ENCODE measurements at regions not wholly inside any gene's neighbourhood (a gene's known extent, or its start where the extent isn't known, plus 50 kb on each side); places are given as distances from the start of the nearest gene placed in this dataset.
"Not testable (repeated sequence)": the region's sequence is repeated elsewhere in the genome, so short reads cannot be mapped to it uniquely, and the experiment has no call there.

DNA sequence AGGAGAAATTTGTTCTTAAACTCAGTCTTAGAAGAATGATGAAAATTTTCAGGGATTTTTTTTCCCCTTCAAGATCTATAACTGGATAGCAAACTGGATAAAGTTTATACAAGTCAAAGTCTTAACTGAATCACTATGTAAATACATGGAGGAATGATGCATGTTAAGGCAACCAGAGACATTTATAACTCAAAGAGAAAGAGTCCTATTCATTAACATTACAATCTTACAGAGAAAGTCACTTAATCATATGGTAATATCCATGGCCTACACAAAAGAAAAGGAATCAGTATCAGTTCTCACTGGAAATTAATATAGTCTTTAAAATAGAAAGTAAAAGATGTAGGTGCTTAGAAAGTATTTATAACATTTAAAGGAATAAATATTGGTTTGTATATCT, 869.1 kb downstream of the TBL1XR1 start:
- CTCF ChIA-PET: no interaction called here
- Histone ChIP-seq H3K4me3 (no peak overlapping the region), H3K27me3 (ENCODE audit: insufficient read depth, low read depth) (no peaks in the 10 kb centered on the region), H2AFZ (no peak overlapping the region), H3K4me1 (replicated peaks; ENCODE audit: insufficient read depth) (no peaks in the 10 kb centered on the region), H3K9me3 (ENCODE audit: insufficient read depth, low read depth) (no peaks in the 10 kb centered on the region), H4K20me1 (ENCODE audit: insufficient read depth) (no peaks in the 10 kb centered on the region), H3K79me2 (ENCODE audit: low read depth) (no peaks in the 10 kb centered on the region), H3F3A (ENCODE audit: insufficient read depth, low read depth) (no peaks in the 10 kb centered on the region), H3K4me2 (no peak overlapping the region), H3K36me3 (ENCODE audit: low read depth) (no peaks in the 10 kb centered on the region), H3K27ac (no peak overlapping the region), H3K9me2 (ENCODE audit: insufficient read depth) (0 out of 2 replicates have a peak, but pooled peaks cover 4% of the 10 kb centered on the region)
- intact Hi-C loops (cut with micrococcal nuclease; ENCODE audit: unreplicated experiment): no loop called here
- TF ChIP-seq, protein P1, sequence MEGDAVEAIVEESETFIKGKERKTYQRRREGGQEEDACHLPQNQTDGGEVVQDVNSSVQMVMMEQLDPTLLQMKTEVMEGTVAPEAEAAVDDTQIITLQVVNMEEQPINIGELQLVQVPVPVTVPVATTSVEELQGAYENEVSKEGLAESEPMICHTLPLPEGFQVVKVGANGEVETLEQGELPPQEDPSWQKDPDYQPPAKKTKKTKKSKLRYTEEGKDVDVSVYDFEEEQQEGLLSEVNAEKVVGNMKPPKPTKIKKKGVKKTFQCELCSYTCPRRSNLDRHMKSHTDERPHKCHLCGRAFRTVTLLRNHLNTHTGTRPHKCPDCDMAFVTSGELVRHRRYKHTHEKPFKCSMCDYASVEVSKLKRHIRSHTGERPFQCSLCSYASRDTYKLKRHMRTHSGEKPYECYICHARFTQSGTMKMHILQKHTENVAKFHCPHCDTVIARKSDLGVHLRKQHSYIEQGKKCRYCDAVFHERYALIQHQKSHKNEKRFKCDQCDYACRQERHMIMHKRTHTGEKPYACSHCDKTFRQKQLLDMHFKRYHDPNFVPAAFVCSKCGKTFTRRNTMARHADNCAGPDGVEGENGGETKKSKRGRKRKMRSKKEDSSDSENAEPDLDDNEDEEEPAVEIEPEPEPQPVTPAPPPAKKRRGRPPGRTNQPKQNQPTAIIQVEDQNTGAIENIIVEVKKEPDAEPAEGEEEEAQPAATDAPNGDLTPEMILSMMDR (conservative IDR thresholded peaks at IDR 0.05): no peak
- no peak for TF ChIP-seq EZH2 (IDR thresholded peaks at IDR 0.05; ENCODE audit: low read depth)
- DNase-seq: no peak
- POLR2A ChIA-PET (ENCODE audit: unreplicated experiment): no interaction called here
- no TSS peak for BruUV-seq (replicated peaks)

DNA sequence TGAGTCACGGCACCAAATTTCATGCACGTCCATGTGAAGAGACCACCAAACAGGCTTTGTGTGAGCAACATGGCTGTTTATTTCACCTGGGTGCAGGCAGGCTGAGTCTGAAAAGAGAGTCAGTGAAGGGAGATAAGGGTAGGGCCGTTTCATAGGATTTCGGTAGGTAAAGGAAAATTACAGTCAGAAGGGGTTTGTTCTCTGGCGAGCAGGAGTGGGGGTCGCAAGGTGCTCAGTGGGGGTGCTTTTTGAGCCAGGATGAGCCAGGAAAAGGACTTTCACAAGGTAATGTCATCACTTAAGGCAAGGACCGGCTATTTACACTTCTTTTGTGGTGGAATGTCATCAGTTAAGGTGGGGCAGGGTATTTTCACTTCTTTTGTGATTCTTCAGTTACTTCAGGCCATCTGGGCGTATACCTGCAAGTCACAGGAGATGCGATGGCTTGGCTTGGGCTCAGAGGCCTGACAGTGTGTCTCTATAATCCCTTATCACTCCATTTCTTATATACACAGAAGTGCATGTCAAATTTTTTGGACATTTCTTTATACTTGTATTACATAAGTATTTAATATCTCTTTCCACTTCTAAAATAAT, 870.3 kb downstream of the TBL1XR1 start:
- H4K20me1 ChIP-seq (ENCODE audit: insufficient read depth); BruUV-seq (replicated peaks); H3K4me2 ChIP-seq; DNase-seq; H3K4me1 ChIP-seq (replicated peaks; ENCODE audit: insufficient read depth); H3K79me2 ChIP-seq (ENCODE audit: low read depth); H3K27me3 ChIP-seq (ENCODE audit: insufficient read depth, low read depth); H3K9me3 ChIP-seq (ENCODE audit: insufficient read depth, low read depth); intact Hi-C loops (cut with micrococcal nuclease; ENCODE audit: unreplicated experiment); H3F3A ChIP-seq (ENCODE audit: insufficient read depth, low read depth); H2AFZ ChIP-seq; H3K9me2 ChIP-seq (ENCODE audit: insufficient read depth); CTCF ChIA-PET; POLR2A ChIA-PET (ENCODE audit: unreplicated experiment); H3K4me3 ChIP-seq; H3K27ac ChIP-seq; H3K36me3 ChIP-seq (ENCODE audit: low read depth): not testable (repeated sequence)

DNA sequence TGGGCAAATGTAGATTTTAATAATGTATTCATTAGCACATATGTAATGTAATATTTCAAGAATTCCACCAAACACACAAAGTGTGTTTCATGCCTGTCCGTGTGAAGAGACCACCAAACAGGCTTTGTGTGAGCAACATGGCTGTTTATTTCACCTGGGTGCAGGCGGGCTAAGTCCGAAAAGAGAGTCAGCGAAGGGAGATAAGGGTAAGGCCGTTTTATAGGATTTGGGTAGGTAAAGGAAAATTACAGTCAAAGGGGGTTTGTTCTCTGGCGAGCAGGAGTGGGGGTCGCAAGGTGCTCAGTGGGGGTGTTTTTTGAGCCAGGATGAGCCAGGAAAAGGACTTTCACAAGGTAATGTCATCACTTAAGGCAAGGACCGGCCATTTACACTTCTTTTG, 875.8 kb downstream of the TBL1XR1 start:
- H3K27me3 ChIP-seq (ENCODE audit: insufficient read depth, low read depth); H3K36me3 ChIP-seq (ENCODE audit: low read depth); H3K9me2 ChIP-seq (ENCODE audit: insufficient read depth); CTCF ChIA-PET; H3K4me2 ChIP-seq; H4K20me1 ChIP-seq (ENCODE audit: insufficient read depth); H3K4me1 ChIP-seq (replicated peaks; ENCODE audit: insufficient read depth); BruUV-seq (replicated peaks); H3F3A ChIP-seq (ENCODE audit: insufficient read depth, low read depth); H2AFZ ChIP-seq; intact Hi-C loops (cut with micrococcal nuclease; ENCODE audit: unreplicated experiment); H3K4me3 ChIP-seq; POLR2A ChIA-PET (ENCODE audit: unreplicated experiment); H3K9me3 ChIP-seq (ENCODE audit: insufficient read depth, low read depth); H3K79me2 ChIP-seq (ENCODE audit: low read depth); H3K27ac ChIP-seq; DNase-seq: not testable (repeated sequence)

DNA sequence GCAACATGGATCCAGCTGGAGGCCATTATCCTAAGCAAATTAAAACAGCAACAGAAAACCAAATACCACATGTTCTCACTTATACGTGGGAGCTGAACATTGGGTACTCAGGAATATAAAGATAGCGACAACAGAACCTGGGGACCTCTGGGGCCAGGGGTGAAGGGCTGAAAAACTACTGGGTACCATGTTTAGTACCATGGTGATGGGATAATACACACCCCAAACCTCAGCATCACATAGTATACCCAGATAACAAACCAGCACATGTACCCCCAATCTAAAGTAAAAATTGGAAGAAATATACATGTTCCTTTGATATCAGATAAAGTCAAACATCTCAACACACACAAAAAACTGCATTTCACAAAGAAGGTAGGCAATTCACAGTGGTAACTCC, 876.2 kb downstream of the TBL1XR1 start:
- BruUV-seq (replicated peaks): no TSS peak
- H3F3A ChIP-seq (ENCODE audit: insufficient read depth, low read depth): no peaks in the 10 kb centered on the region

More for the DNA sequence above, 876.2 kb downstream of the TBL1XR1 start:
- ChIA-PET CTCF (no interaction called here), POLR2A (ENCODE audit: unreplicated experiment) (no interaction called here)
- Histone ChIP-seq H3K27me3 (ENCODE audit: insufficient read depth, low read depth) (no peaks in the 10 kb centered on the region), H3K4me3 (no peak overlapping the region), H3K9me2 (ENCODE audit: insufficient read depth) (no peaks in the 10 kb centered on the region), H3K79me2 (ENCODE audit: low read depth) (no peaks in the 10 kb centered on the region), H2AFZ (no peak overlapping the region), H4K20me1 (ENCODE audit: insufficient read depth) (no peaks in the 10 kb centered on the region), H3K9me3 (ENCODE audit: insufficient read depth, low read depth) (no peaks in the 10 kb centered on the region), H3K36me3 (ENCODE audit: low read depth) (no peaks in the 10 kb centered on the region), H3K4me2 (no peak overlapping the region), H3K4me1 (replicated peaks; ENCODE audit: insufficient read depth) (no peaks in the 10 kb centered on the region), H3K27ac (no peak overlapping the region)
- intact Hi-C loops (cut with micrococcal nuclease; ENCODE audit: unreplicated experiment): no loop called here
- DNase-seq: no peak
- no peak for TF ChIP-seq EZH2 (IDR thresholded peaks at IDR 0.05; ENCODE audit: low read depth)
- TF ChIP-seq, protein P1 (conservative IDR thresholded peaks at IDR 0.05): no peak

All from PC-9 (cell line).